IgD-negative memory B cell (primary cell): ENCODE measurements at regions not wholly inside any gene's neighbourhood (a gene's known extent, or its start where the extent isn't known, plus 50 kb on each side); places are given as distances from the start of the nearest gene placed in this dataset.
A peak's percentile ranks its signal among the peaks of the same experiment; 100 is the strongest.

Experiments
- H3K27ac Mint-ChIP-seq, 3 donors: one replicate each; pipeline ENCODE4 v1.8.0; 2020 to 2022; ENCODE audit warnings: mild to moderate bottlenecking in 3 of 3, mixed read lengths in 3 of 3, moderate library complexity in 1 of 3
- H3K27me3 Mint-ChIP-seq: one replicate; pipeline ENCODE4 v1.8.0; 2021; ENCODE audit warnings: mixed read lengths
- H3K36me3 Mint-ChIP-seq: one replicate; pipeline ENCODE4 v1.8.0; 2020; ENCODE audit warnings: mild to moderate bottlenecking, mixed read lengths
- H3K4me1 Mint-ChIP-seq, 3 donors: one replicate each; pipeline ENCODE4 v1.8.0; 2020 to 2022; ENCODE audit warnings: mixed read lengths in 3 of 3, mild to moderate bottlenecking in 1 of 3
- H3K4me3 Mint-ChIP-seq, 4 donors: one replicate each; pipeline ENCODE4 v1.8.0; 2020 to 2022; ENCODE audit warnings: mild to moderate bottlenecking in 4 of 4, mixed read lengths in 4 of 4, moderate library complexity in 3 of 4
- H3K9me3 Mint-ChIP-seq, 3 donors: one replicate each; pipeline ENCODE4 v1.8.0; 2020 to 2021; ENCODE audit warnings: mixed read lengths in 3 of 3, mild to moderate bottlenecking in 1 of 3

- Mint-ChIP-seq H3K4me3 (no peak overlapping the region), H3K27ac (no peak overlapping the region), H3K27me3 (peaks cover 4% of the 10 kb centered on the region), H3K4me1 (peaks cover 12 to 22% (median 16%) of the 10 kb centered on the region in 3 donors), H3K36me3 (no peaks in the 10 kb centered on the region), H3K9me3 (peaks cover 0 to 4% (median 3%) of the 10 kb centered on the region in 3 donors)
These were observed 195.5 kb upstream of the APCDD1 start for GRCh38 chr18:10258836-10259474.

- no peak overlapping the region for H3K27ac Mint-ChIP-seq
- peaks cover 17 to 30% (median 20%) of the 10 kb centered on the region in 3 donors for H3K4me1 Mint-ChIP-seq
- H3K4me3 Mint-ChIP-seq, result no peak overlapping the region
- H3K9me3 Mint-ChIP-seq, result peaks cover 0 to 4% (median 3%) of the 10 kb centered on the region in 3 donors
- no peaks in the 10 kb centered on the region for H3K36me3 Mint-ChIP-seq
- peaks cover 6% of the 10 kb centered on the region for H3K27me3 Mint-ChIP-seq
These were observed 194.5 kb upstream of the APCDD1 start for GRCh38 chr18:10259901-10260300.

- H3K36me3 Mint-ChIP-seq, result no peaks in the 10 kb centered on the region
- H3K9me3 Mint-ChIP-seq, result peaks cover 0 to 3% (median 0%) of the 10 kb centered on the region in 3 donors
- peak overlapping the region; percentile 1 to 56 (median 42) for H3K4me3 Mint-ChIP-seq
- H3K27ac Mint-ChIP-seq, result peak overlapping the region in 1 of 3 donors; percentile 3
- H3K4me1 Mint-ChIP-seq, result peaks cover 21 to 40% (median 25%) of the 10 kb centered on the region in 3 donors
- H3K27me3 Mint-ChIP-seq, result peaks cover 6% of the 10 kb centered on the region
These were observed 192.8 kb upstream of the APCDD1 start for GRCh38 chr18:10261344-10262276.

- Mint-ChIP-seq H3K4me3 (peak overlapping the region in 1 of 4 donors; percentile 20), H3K27ac (peak overlapping the region in 1 of 3 donors; percentile 31), H3K27me3 (peaks cover 6% of the 10 kb centered on the region), H3K9me3 (no peaks in the 10 kb centered on the region), H3K4me1 (peaks cover 21 to 40% (median 25%) of the 10 kb centered on the region in 3 donors), H3K36me3 (no peaks in the 10 kb centered on the region)
These were observed 191.9 kb upstream of the APCDD1 start for GRCh38 chr18:10262566-10262965.

- Mint-ChIP-seq H3K27ac (no peak overlapping the region), H3K9me3 (no peaks in the 10 kb centered on the region), H3K4me3 (peak overlapping the region in 2 of 4 donors; percentile 69 to 80), H3K27me3 (peaks cover 6% of the 10 kb centered on the region), H3K4me1 (peaks cover 20 to 40% (median 25%) of the 10 kb centered on the region in 3 donors), H3K36me3 (no peaks in the 10 kb centered on the region)
These were observed 190.2 kb upstream of the APCDD1 start for GRCh38 chr18:10264260-10264659.

- H3K36me3 Mint-ChIP-seq, result no peaks in the 10 kb centered on the region
- H3K9me3 Mint-ChIP-seq, result no peaks in the 10 kb centered on the region
- peaks cover 6% of the 10 kb centered on the region for H3K27me3 Mint-ChIP-seq
- peaks cover 22 to 40% (median 25%) of the 10 kb centered on the region in 3 donors for H3K4me1 Mint-ChIP-seq
- no peak overlapping the region for H3K27ac Mint-ChIP-seq
- H3K4me3 Mint-ChIP-seq, result peak overlapping the region in 1 of 4 donors; percentile 53
These were observed 188.7 kb upstream of the APCDD1 start for GRCh38 chr18:10265560-10266333.

- H3K4me1 Mint-ChIP-seq, result peaks cover 22 to 40% (median 25%) of the 10 kb centered on the region in 3 donors
- no peaks in the 10 kb centered on the region for H3K36me3 Mint-ChIP-seq
These were observed 188.2 kb upstream of the APCDD1 start for GRCh38 chr18:10266334-10266590.

GRCh38 chr18:10269261-10269660 lies 185.2 kb upstream of the APCDD1 start:
- H3K4me3 Mint-ChIP-seq, result no peak overlapping the region
- no peak overlapping the region for H3K27ac Mint-ChIP-seq

More at GRCh38 chr18:10266334-10266590, 188.2 kb upstream of the APCDD1 start:
- Mint-ChIP-seq H3K4me3 (no peak overlapping the region), H3K27ac (no peak overlapping the region), H3K9me3 (no peaks in the 10 kb centered on the region), H3K27me3 (peaks cover 6% of the 10 kb centered on the region)

GRCh38 chr18:10270151-10270571 lies 184.3 kb upstream of the APCDD1 start:
- Mint-ChIP-seq H3K9me3 (peaks cover 0 to 1% (median 0%) of the 10 kb centered on the region in 3 donors), H3K36me3 (no peaks in the 10 kb centered on the region), H3K4me1 (peaks cover 5 to 10% (median 9%) of the 10 kb centered on the region in 3 donors), H3K27ac (no peak overlapping the region), H3K27me3 (peaks cover 2% of the 10 kb centered on the region), H3K4me3 (no peak overlapping the region)

More at GRCh38 chr18:10269261-10269660, 185.2 kb upstream of the APCDD1 start:
- Mint-ChIP-seq H3K9me3 (no peaks in the 10 kb centered on the region), H3K36me3 (no peaks in the 10 kb centered on the region), H3K4me1 (peaks cover 10 to 15% (median 13%) of the 10 kb centered on the region in 3 donors), H3K27me3 (peaks cover 3% of the 10 kb centered on the region)

- Mint-ChIP-seq H3K4me1 (peaks cover 0 to 4% (median under 1%) of the 10 kb centered on the region in 3 donors), H3K27ac (peak overlapping the region in 1 of 3 donors; percentile 28), H3K27me3 (no peaks in the 10 kb centered on the region), H3K9me3 (peaks cover 0 to 1% (median 0%) of the 10 kb centered on the region in 3 donors), H3K36me3 (no peaks in the 10 kb centered on the region), H3K4me3 (no peak overlapping the region)
These were observed 183.0 kb upstream of the APCDD1 start for GRCh38 chr18:10271481-10271880.

- Mint-ChIP-seq H3K27me3 (no peaks in the 10 kb centered on the region), H3K27ac (no peak overlapping the region), H3K4me1 (peaks cover 0 to 6% (median 1%) of the 10 kb centered on the region in 3 donors), H3K4me3 (no peak overlapping the region), H3K9me3 (peaks cover 0 to 1% (median 0%) of the 10 kb centered on the region in 3 donors), H3K36me3 (peaks cover 4% of the 10 kb centered on the region)
These were observed 180.1 kb upstream of the APCDD1 start for GRCh38 chr18:10274301-10274700.

GRCh38 chr18:10275486-10275885 lies 178.9 kb upstream of the APCDD1 start:
- Mint-ChIP-seq H3K9me3 (peaks cover 0 to 1% (median 0%) of the 10 kb centered on the region in 3 donors), H3K4me1 (peaks cover 0 to 4% (median 1%) of the 10 kb centered on the region in 3 donors), H3K36me3 (peaks cover 4% of the 10 kb centered on the region), H3K27ac (no peak overlapping the region), H3K27me3 (no peaks in the 10 kb centered on the region), H3K4me3 (no peak overlapping the region)

- Mint-ChIP-seq H3K36me3 (peaks cover 5% of the 10 kb centered on the region), H3K27me3 (no peaks in the 10 kb centered on the region), H3K9me3 (peaks cover 0 to 1% (median 0%) of the 10 kb centered on the region in 3 donors), H3K27ac (no peak overlapping the region), H3K4me1 (peaks cover 6 to 11% (median 6%) of the 10 kb centered on the region in 3 donors), H3K4me3 (no peak overlapping the region)
These were observed 176.2 kb upstream of the APCDD1 start for GRCh38 chr18:10278265-10278664.

GRCh38 chr18:10279471-10279870 lies 175.0 kb upstream of the APCDD1 start:
- Mint-ChIP-seq H3K4me1 (peaks cover 14 to 18% (median 17%) of the 10 kb centered on the region in 3 donors), H3K4me3 (no peak overlapping the region), H3K36me3 (peaks cover 7% of the 10 kb centered on the region), H3K9me3 (peaks cover 0 to 1% (median 0%) of the 10 kb centered on the region in 3 donors), H3K27ac (no peak overlapping the region), H3K27me3 (no peaks in the 10 kb centered on the region)
